ENCODE measurements at regions not wholly inside any gene's neighbourhood (a gene's known extent, or its start where the extent isn't known, plus 50 kb on each side); places are given as distances from the start of the nearest gene placed in this dataset.

DNA sequence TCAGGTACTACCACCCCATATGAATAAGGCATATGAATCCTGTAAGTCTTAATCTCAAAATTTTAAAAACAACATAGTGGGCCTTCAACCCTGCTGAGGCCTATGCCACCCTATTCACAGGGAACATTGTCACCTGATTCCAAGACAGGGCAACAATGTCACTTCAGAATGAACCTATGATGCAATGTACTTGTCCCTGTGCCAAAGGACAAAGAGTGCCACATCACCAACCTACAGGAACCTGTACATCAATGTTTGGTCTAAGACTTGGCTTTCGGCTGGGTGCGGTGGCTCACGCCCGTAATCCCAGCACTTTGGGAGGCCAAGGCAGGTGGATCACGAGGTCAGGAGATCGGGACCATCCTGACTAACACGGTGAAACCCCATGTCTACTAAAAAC lies 318.5 kb upstream of the JARID2 start:
- TF ChIP-seq, protein P1, sequence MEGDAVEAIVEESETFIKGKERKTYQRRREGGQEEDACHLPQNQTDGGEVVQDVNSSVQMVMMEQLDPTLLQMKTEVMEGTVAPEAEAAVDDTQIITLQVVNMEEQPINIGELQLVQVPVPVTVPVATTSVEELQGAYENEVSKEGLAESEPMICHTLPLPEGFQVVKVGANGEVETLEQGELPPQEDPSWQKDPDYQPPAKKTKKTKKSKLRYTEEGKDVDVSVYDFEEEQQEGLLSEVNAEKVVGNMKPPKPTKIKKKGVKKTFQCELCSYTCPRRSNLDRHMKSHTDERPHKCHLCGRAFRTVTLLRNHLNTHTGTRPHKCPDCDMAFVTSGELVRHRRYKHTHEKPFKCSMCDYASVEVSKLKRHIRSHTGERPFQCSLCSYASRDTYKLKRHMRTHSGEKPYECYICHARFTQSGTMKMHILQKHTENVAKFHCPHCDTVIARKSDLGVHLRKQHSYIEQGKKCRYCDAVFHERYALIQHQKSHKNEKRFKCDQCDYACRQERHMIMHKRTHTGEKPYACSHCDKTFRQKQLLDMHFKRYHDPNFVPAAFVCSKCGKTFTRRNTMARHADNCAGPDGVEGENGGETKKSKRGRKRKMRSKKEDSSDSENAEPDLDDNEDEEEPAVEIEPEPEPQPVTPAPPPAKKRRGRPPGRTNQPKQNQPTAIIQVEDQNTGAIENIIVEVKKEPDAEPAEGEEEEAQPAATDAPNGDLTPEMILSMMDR (conservative IDR thresholded peaks at IDR 0.05 in 1 of 2, IDR thresholded peaks at IDR 0.05 in 1 of 2; ENCODE audit: low read depth in 1 of 2, low read length in 2 of 2) = no peak
- no peak for TF ChIP-seq EZH2 (IDR thresholded peaks at IDR 0.05; ENCODE audit: low read length, missing control alignments)
